SK-N-SH treated with all-trans-retinoic acid at 6 μM for 48 hours (cell line): ENCODE measurements at regions not wholly inside any gene's neighbourhood (a gene's known extent, or its start where the extent isn't known, plus 50 kb on each side); places are given as distances from the start of the nearest gene placed in this dataset.

ENCODE experiments used
- ATAC-seq: fragments of 200-7000 bp; cut with Tn5 transposase; 3 replicates; pipeline ENCODE4 v1.9.1; 2020; ENCODE audit warnings: mild to moderate bottlenecking, moderate library complexity
- BACH2 ChIP-seq: fragments of 250-450 bp; sonication (Bioruptor Pico); IDR thresholded peaks from 2 replicates; pipeline ENCODE4 v1.9.0; 2021; ENCODE audit warnings: mild to moderate bottlenecking, borderline replicate concordance
- CSDC2 ChIP-seq: fragments of 250-450 bp; sonication (Bioruptor Pico); IDR thresholded peaks from 2 replicates; pipeline ENCODE4 v1.5.0; 2020; ENCODE audit warnings: mild to moderate bottlenecking, moderate library complexity
- ESRRG ChIP-seq: fragments of 250-450 bp; sonication (Bioruptor Pico); IDR thresholded peaks from 2 replicates; pipeline ENCODE4 v1.6.1; 2021; ENCODE audit warnings: mild to moderate bottlenecking
- GLIS3 ChIP-seq: fragments of 250-450 bp; sonication (Bioruptor Pico); IDR thresholded peaks from 2 replicates; pipeline ENCODE4 v1.5.0; 2020; ENCODE audit warnings: mild to moderate bottlenecking, moderate library complexity
- ISL1 ChIP-seq: fragments of 250-450 bp; sonication (Bioruptor Pico); IDR thresholded peaks from 2 replicates; pipeline ENCODE4 v2.1.2; 2022; ENCODE audit warnings: mild to moderate bottlenecking, moderate library complexity
- OSR1 ChIP-seq: fragments of 250-450 bp; sonication (Bioruptor Pico); IDR thresholded peaks from 2 replicates; pipeline ENCODE4 v1.8.0; 2022; ENCODE audit warnings: moderate library complexity, mild to moderate bottlenecking, inconsistent platforms
- PPARA ChIP-seq: fragments of 250-450 bp; sonication (Bioruptor Pico); IDR thresholded peaks from 2 replicates; pipeline ENCODE4 v1.5.0; 2020; ENCODE audit warnings: mild to moderate bottlenecking, borderline replicate concordance
- RARB ChIP-seq: fragments of 250-450 bp; sonication (Bioruptor Pico); IDR thresholded peaks from 2 replicates; pipeline ENCODE4 v1.8.0; 2021; ENCODE audit warnings: mild to moderate bottlenecking, moderate library complexity
- SNAI2 ChIP-seq: fragments of 250-450 bp; sonication (Bioruptor Pico); IDR thresholded peaks from 2 replicates; pipeline ENCODE4 v1.5.0; 2020; ENCODE audit warnings: mild to moderate bottlenecking, moderate library complexity
- TCF4 ChIP-seq: fragments of 250-450 bp; sonication (Bioruptor Pico); IDR thresholded peaks from 2 replicates; pipeline ENCODE4 v1.8.0; 2021; ENCODE audit warnings: mild to moderate bottlenecking, moderate library complexity, borderline replicate concordance
- TOX ChIP-seq: fragments of 250-450 bp; sonication (Bioruptor Pico); IDR thresholded peaks from 2 replicates; pipeline ENCODE4 v1.8.0; 2021; ENCODE audit warnings: mild to moderate bottlenecking, moderate library complexity, borderline replicate concordance
- ZC3H10 ChIP-seq: fragments of 250-450 bp; sonication (Bioruptor Pico); IDR thresholded peaks from 2 replicates; pipeline ENCODE4 v1.5.1; 2021; ENCODE audit warnings: mild to moderate bottlenecking, moderate library complexity
- ZFP3 ChIP-seq: fragments of 250-450 bp; sonication (Bioruptor Pico); IDR thresholded peaks from 2 replicates; pipeline ENCODE4 v1.5.0; 2020; ENCODE audit warnings: mild to moderate bottlenecking, moderate library complexity
- ZFP30 ChIP-seq: fragments of 450-650 bp; formaldehyde crosslinking; IDR thresholded peaks from 2 replicates; pipeline ENCODE4 v1.5.0; 2022; ENCODE audit warnings: mild to moderate bottlenecking, moderate library complexity
- ZNF565 ChIP-seq: fragments of 450-650 bp; formaldehyde crosslinking; conservative IDR thresholded peaks from 2 replicates; pipeline ENCODE4 v1.5.0; 2020; ENCODE audit warnings: low read depth, mild to moderate bottlenecking, moderate library complexity
- ZNF70 ChIP-seq: fragments of 450-650 bp; formaldehyde crosslinking; IDR thresholded peaks from 2 replicates; pipeline ENCODE4 v1.5.0; 2020; ENCODE audit warnings: mild to moderate bottlenecking, moderate library complexity
- ZNF8 ChIP-seq: fragments of 450-650 bp; formaldehyde crosslinking; IDR thresholded peaks from 2 replicates; pipeline ENCODE4 v1.5.0; 2020; ENCODE audit warnings: mild to moderate bottlenecking, moderate library complexity
- TF ChIP-seq, protein P1 (sequence below): fragments of 250-450 bp; sonication (Bioruptor Pico); IDR thresholded peaks from 2 replicates; pipeline ENCODE4 v1.8.0; 2020; ENCODE audit warnings: mild to moderate bottlenecking, moderate library complexity, borderline replicate concordance
- TF ChIP-seq, protein P2 (sequence below): fragments of 250-450 bp; sonication (Bioruptor Pico); IDR thresholded peaks from 2 replicates; pipeline ENCODE4 v1.5.1; 2021; ENCODE audit warnings: mild to moderate bottlenecking, moderate library complexity
- TF ChIP-seq, protein P3 (sequence below): fragments of 250-450 bp; sonication (Bioruptor Pico); IDR thresholded peaks from 2 replicates; pipeline ENCODE4 v1.5.0; 2020; ENCODE audit warnings: mild to moderate bottlenecking, moderate library complexity

DNA sequence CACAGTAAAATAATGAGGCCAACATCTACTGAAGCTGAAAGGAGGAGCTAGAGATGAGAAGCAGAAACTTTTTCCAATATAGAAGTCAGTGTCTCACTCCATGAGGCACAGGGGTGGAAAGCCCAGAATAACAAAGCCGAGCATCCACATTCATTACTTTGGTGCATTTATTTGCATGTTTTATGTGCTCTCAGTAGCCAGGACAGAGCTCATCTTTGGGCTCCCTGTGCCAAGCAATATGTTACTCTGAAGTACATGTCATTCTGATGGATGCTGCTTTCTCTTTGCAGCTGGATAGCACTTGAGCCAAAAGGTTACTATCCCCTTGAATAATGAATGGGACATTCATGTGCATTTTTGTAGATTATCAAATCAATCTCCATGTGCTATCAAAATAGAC lies 338.6 kb upstream of the SOX11 start:
- ATAC-seq = no peak
- TF ChIP-seq TOX (CRISPR knock-in tag) (no peak), SNAI2 (no peak), RARB (CRISPR knock-in tag) (no peak), PPARA (CRISPR knock-in tag) (no peak), ISL1 (CRISPR knock-in tag) (no peak), BACH2 (CRISPR knock-in tag) (no peak), ESRRG (no peak), ZNF70 (CRISPR knock-in tag) (no peak)
- TF ChIP-seq, protein P1, sequence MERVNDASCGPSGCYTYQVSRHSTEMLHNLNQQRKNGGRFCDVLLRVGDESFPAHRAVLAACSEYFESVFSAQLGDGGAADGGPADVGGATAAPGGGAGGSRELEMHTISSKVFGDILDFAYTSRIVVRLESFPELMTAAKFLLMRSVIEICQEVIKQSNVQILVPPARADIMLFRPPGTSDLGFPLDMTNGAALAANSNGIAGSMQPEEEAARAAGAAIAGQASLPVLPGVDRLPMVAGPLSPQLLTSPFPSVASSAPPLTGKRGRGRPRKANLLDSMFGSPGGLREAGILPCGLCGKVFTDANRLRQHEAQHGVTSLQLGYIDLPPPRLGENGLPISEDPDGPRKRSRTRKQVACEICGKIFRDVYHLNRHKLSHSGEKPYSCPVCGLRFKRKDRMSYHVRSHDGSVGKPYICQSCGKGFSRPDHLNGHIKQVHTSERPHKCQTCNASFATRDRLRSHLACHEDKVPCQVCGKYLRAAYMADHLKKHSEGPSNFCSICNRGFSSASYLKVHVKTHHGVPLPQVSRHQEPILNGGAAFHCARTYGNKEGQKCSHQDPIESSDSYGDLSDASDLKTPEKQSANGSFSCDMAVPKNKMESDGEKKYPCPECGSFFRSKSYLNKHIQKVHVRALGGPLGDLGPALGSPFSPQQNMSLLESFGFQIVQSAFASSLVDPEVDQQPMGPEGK (CRISPR knock-in tag) = no peak
- TF ChIP-seq, protein P2, sequence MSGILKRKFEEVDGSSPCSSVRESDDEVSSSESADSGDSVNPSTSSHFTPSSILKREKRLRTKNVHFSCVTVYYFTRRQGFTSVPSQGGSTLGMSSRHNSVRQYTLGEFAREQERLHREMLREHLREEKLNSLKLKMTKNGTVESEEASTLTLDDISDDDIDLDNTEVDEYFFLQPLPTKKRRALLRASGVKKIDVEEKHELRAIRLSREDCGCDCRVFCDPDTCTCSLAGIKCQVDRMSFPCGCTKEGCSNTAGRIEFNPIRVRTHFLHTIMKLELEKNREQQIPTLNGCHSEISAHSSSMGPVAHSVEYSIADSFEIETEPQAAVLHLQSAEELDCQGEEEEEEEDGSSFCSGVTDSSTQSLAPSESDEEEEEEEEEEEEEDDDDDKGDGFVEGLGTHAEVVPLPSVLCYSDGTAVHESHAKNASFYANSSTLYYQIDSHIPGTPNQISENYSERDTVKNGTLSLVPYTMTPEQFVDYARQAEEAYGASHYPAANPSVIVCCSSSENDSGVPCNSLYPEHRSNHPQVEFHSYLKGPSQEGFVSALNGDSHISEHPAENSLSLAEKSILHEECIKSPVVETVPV (CRISPR knock-in tag) = no peak

DNA sequence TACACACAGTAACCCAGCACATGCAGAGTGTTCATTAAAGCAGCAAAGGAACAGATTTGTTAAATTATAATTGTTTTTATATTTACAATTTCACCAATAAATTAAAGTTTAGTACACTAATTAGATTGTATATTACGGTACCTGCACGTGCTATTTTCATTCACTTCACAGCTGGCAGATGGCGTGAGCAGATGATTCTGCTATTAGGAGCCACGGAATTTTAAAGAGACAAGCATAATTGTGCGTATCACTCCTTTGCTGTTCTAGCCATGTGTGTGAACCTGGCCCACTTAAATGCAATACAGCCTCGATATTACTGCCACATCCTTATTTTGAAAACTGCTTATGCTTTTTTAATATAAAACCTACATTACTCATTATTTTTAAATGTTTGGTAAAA lies 332.8 kb upstream of the SOX11 start:
- no peak for ATAC-seq
- TF ChIP-seq ZNF70 (CRISPR knock-in tag) (no peak), ESRRG (no peak), ZFP30 (no peak), TOX (CRISPR knock-in tag) (no peak), ZNF565 (CRISPR knock-in tag) (no peak), RARB (CRISPR knock-in tag) (no peak), GLIS3 (no peak), ZC3H10 (CRISPR knock-in tag) (no peak), CSDC2 (no peak), TCF4 (CRISPR knock-in tag) (no peak), SNAI2 (no peak), OSR1 (CRISPR knock-in tag) (no peak), ZNF8 (no peak), PPARA (CRISPR knock-in tag) (no peak)
- TF ChIP-seq, protein P2 (CRISPR knock-in tag) = no peak
- TF ChIP-seq, protein P3, sequence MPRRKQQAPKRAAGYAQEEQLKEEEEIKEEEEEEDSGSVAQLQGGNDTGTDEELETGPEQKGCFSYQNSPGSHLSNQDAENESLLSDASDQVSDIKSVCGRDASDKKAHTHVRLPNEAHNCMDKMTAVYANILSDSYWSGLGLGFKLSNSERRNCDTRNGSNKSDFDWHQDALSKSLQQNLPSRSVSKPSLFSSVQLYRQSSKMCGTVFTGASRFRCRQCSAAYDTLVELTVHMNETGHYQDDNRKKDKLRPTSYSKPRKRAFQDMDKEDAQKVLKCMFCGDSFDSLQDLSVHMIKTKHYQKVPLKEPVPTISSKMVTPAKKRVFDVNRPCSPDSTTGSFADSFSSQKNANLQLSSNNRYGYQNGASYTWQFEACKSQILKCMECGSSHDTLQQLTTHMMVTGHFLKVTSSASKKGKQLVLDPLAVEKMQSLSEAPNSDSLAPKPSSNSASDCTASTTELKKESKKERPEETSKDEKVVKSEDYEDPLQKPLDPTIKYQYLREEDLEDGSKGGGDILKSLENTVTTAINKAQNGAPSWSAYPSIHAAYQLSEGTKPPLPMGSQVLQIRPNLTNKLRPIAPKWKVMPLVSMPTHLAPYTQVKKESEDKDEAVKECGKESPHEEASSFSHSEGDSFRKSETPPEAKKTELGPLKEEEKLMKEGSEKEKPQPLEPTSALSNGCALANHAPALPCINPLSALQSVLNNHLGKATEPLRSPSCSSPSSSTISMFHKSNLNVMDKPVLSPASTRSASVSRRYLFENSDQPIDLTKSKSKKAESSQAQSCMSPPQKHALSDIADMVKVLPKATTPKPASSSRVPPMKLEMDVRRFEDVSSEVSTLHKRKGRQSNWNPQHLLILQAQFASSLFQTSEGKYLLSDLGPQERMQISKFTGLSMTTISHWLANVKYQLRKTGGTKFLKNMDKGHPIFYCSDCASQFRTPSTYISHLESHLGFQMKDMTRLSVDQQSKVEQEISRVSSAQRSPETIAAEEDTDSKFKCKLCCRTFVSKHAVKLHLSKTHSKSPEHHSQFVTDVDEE (CRISPR knock-in tag) = no peak
- TF ChIP-seq, protein P1 (CRISPR knock-in tag) = no peak

DNA sequence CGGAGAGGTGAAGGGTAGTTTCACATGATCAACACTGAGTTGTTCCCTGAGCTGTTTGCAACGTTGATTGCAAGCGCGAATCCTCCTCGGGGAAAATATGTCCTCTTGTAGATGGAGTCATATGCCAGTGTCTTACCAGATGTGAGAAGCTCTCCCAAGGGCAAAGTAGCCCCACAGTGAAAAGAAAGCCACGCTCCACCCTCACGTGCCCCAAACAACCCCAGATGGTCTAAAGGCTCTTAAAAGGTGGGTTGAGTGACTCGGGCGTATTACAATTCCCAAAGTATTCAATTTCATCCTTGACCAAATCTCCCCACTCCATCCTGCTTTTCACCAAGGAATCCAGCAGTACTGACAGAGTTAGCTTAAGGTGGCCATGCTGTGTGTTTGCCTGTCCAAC lies 332.1 kb upstream of the SOX11 start:
- TF ChIP-seq SNAI2 = no peak
- no peak for TF ChIP-seq ISL1 (CRISPR knock-in tag)
- no peak for TF ChIP-seq ZC3H10 (CRISPR knock-in tag)
- no peak for TF ChIP-seq ZNF70 (CRISPR knock-in tag)
- no peak for TF ChIP-seq CSDC2
- TF ChIP-seq, all 23 proteins: peak for 0
- ATAC-seq = no peak

DNA sequence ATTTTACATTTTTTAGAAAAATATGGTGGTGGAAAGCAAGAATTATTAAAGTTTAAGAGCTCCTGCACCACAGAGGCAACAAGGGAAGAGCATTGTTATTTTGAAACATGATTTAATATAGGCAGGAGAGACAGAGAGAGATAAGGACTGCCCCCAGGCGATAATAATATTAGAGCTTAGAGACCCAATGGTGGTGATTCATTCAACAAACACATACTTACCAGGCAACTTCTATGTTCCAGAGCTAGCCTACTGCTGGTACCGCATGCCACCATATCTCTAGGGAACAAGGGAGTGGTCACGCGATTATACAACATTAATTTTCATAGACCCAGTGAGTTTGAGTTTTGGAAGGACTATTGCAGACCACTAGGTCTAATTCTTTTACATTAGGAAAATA lies 327.8 kb upstream of the SOX11 start:
- TF ChIP-seq ZNF70 (CRISPR knock-in tag) = no peak
- TF ChIP-seq SNAI2 = no peak
- TF ChIP-seq ZC3H10 (CRISPR knock-in tag) = no peak
- no peak for TF ChIP-seq ZFP3 (CRISPR knock-in tag)
- no peak for ATAC-seq
